ENCODE measurements at regions not wholly inside any gene's neighbourhood (a gene's known extent, or its start where the extent isn't known, plus 50 kb on each side); places are given as distances from the start of the nearest gene placed in this dataset.

- ChIA-PET POLR2A (no interaction called here), CTCF (no interaction called here)
- TF ChIP-seq INSM2 (tag by site-specific recombination; IDR thresholded peaks at IDR 0.05) (no peak), ZNF324 (tag by site-specific recombination; IDR thresholded peaks at IDR 0.05) (no peak), ZNF433 (tag by site-specific recombination; IDR thresholded peaks at IDR 0.05; ENCODE audit: low read depth) (no peak), ZNF660 (tag by site-specific recombination; IDR thresholded peaks at IDR 0.05) (no peak), ZNF530 (tag by site-specific recombination; IDR thresholded peaks at IDR 0.05; ENCODE audit: low read depth) (no peak), ZNF350 (tag by site-specific recombination; IDR thresholded peaks at IDR 0.05) (no peak), ZNF366 (tag by site-specific recombination; conservative IDR thresholded peaks at IDR 0.05) (no peak), ZNF184 (tag by site-specific recombination; IDR thresholded peaks at IDR 0.05) (no peak), ZIC2 (tag by site-specific recombination; IDR thresholded peaks at IDR 0.05) (no peak)
- H3K9me3 ChIP-seq (ENCODE audit: control insufficient read depth, insufficient read depth, low read depth, low read length) = no peaks in the 10 kb centered on the region
- H3K4me3 ChIP-seq (ENCODE audit: low read depth, low read length) = no peak overlapping the region
- H3K27ac ChIP-seq (ENCODE audit: extremely low read depth, low read depth, low read length) = no peak overlapping the region
- no peaks in the 10 kb centered on the region for H3K4me1 ChIP-seq (ENCODE audit: control insufficient read depth, insufficient read depth, low read length)
- H3K36me3 ChIP-seq (ENCODE audit: control insufficient read depth in 2 of 2, insufficient read depth in 1 of 2, low read length in 2 of 2) = no peaks in the 10 kb centered on the region
These were observed 1027.4 kb downstream of the BRD1 start for GRCh38 chr22:48800036-48800885.

GRCh38 chr22:48799227-48799970 lies 1028.3 kb downstream of the BRD1 start:
- Histone ChIP-seq H3K9me3 (ENCODE audit: control insufficient read depth, insufficient read depth, low read depth, low read length) (no peaks in the 10 kb centered on the region), H3K4me3 (ENCODE audit: low read depth, low read length) (no peak overlapping the region), H3K36me3 (ENCODE audit: control insufficient read depth in 2 of 2, insufficient read depth in 1 of 2, low read length in 2 of 2) (no peaks in the 10 kb centered on the region), H3K4me1 (ENCODE audit: control insufficient read depth, insufficient read depth, low read length) (no peaks in the 10 kb centered on the region), H3K27ac (ENCODE audit: extremely low read depth, low read depth, low read length) (no peak overlapping the region)
- ChIA-PET CTCF (no interaction called here), POLR2A (no interaction called here)
- TF ChIP-seq ZNF18 (tag by site-specific recombination; IDR thresholded peaks at IDR 0.05) (no peak), ZNF645 (tag by site-specific recombination; IDR thresholded peaks at IDR 0.05) (no peak), ZNF354C (tag by site-specific recombination; IDR thresholded peaks at IDR 0.05; ENCODE audit: borderline replicate concordance, low read depth) (no peak), ZNF114 (tag by site-specific recombination; IDR thresholded peaks at IDR 0.05) (no peak), ZNF76 (tag by site-specific recombination; IDR thresholded peaks at IDR 0.05; ENCODE audit: borderline replicate concordance, low read depth) (no peak), ZNF654 (tag by site-specific recombination; IDR thresholded peaks at IDR 0.05; ENCODE audit: low read depth) (no peak), ZNF16 (tag by site-specific recombination; IDR thresholded peaks at IDR 0.05; ENCODE audit: low read depth) (no peak), PRDM10 (tag by site-specific recombination; IDR thresholded peaks at IDR 0.05) (no peak), ZNF426 (tag by site-specific recombination; IDR thresholded peaks at IDR 0.05) (no peak), ATF2 (tag by site-specific recombination; IDR thresholded peaks at IDR 0.05; ENCODE audit: low read depth) (no peak), ZNF707 (tag by site-specific recombination; IDR thresholded peaks at IDR 0.05) (no peak), HOXC10 (CRISPR knock-in tag; IDR thresholded peaks at IDR 0.05) (no peak), ZNF514 (tag by site-specific recombination; IDR thresholded peaks at IDR 0.05) (no peak), ZNF221 (tag by site-specific recombination; IDR thresholded peaks at IDR 0.05; ENCODE audit: borderline replicate concordance) (no peak), HOXA7 (CRISPR knock-in tag; IDR thresholded peaks at IDR 0.05; ENCODE audit: borderline replicate concordance) (no peak), YY2 (tag by site-specific recombination; IDR thresholded peaks at IDR 0.05) (no peak)
